ENCODE measurements at regions not wholly inside any gene's neighbourhood (a gene's known extent, or its start where the extent isn't known, plus 50 kb on each side); places are given as distances from the start of the nearest gene placed in this dataset.

- no peak overlapping the region for H3K9ac ChIP-seq (replicated peaks in 1 of 4; ENCODE audit: extremely low read depth in 1 of 4, low read depth in 3 of 4, low read length in 3 of 4)
- H3K79me2 ChIP-seq (ENCODE audit: control insufficient read depth in 1 of 2, insufficient read depth in 2 of 2, low read length in 2 of 2) = no peaks in the 10 kb centered on the region
- H3K14ac ChIP-seq (ENCODE audit: insufficient read length) = no peak overlapping the region
- no peak overlapping the region for H4K5ac ChIP-seq (ENCODE audit: insufficient read length, low read depth, low read length)
- POLR2A ChIA-PET (ENCODE audit: partially characterized antibody) = no interaction called here
- no peak overlapping the region for H3K4me3 ChIP-seq (ENCODE audit: extremely low read depth in 1 of 4, insufficient read depth in 2 of 4, low read depth in 3 of 4, low read length in 4 of 4)
- H2BK15ac ChIP-seq (ENCODE audit: low read length) = no peak overlapping the region
- H2BK5ac ChIP-seq (ENCODE audit: low read depth, low read length) = no peak overlapping the region
- H3K4ac ChIP-seq (replicated peaks; ENCODE audit: insufficient read length, low read depth, low read length) = no peak overlapping the region
- H3K27ac ChIP-seq (ENCODE audit: low read depth, low read length) = no peak overlapping the region
- H4K91ac ChIP-seq (replicated peaks; ENCODE audit: insufficient read length, low read length) = no peak overlapping the region
- H2AFZ ChIP-seq (ENCODE audit: low read length) = no peak overlapping the region
- H3K23ac ChIP-seq (ENCODE audit: insufficient read length) = no peak overlapping the region
- H2BK12ac ChIP-seq (ENCODE audit: low read depth, low read length) = no peak overlapping the region
- no peak overlapping the region for H3K18ac ChIP-seq (ENCODE audit: extremely low read depth, low read length)
- no peaks in the 10 kb centered on the region for H3K27me3 ChIP-seq (replicated peaks in 1 of 4; ENCODE audit: control insufficient read depth in 3 of 4, extremely low read depth in 1 of 4, insufficient read depth in 3 of 4, low read length in 3 of 4)
- TF ChIP-seq MAFK (IDR thresholded peaks at IDR 0.05; ENCODE audit: low read depth, low read length) (no peak), SP4 (IDR thresholded peaks at IDR 0.05; ENCODE audit: low read length) (no peak), SIN3A (conservative IDR thresholded peaks at IDR 0.05 in 1 of 2, IDR thresholded peaks at IDR 0.05 in 1 of 2; ENCODE audit: low read depth in 1 of 2, low read length in 2 of 2) (no peak), BCL11A (IDR thresholded peaks at IDR 0.05; ENCODE audit: low read depth in 2 of 2, low read length in 2 of 2) (no peak), FOSL1 (IDR thresholded peaks at IDR 0.05; ENCODE audit: insufficient read depth, low read depth, low read length) (no peak), CHD1 (IDR thresholded peaks at IDR 0.05; ENCODE audit: low read depth, low read length) (no peak), RAD21 (IDR thresholded peaks at IDR 0.05 in 1 of 2, conservative IDR thresholded peaks at IDR 0.05 in 1 of 2; ENCODE audit: low read depth in 2 of 2, low read length in 2 of 2) (no peak), ZNF274 (IDR thresholded peaks at IDR 0.05; ENCODE audit: borderline replicate concordance, extremely low read depth, low read length) (no peak), TBP (IDR thresholded peaks at IDR 0.05; ENCODE audit: low read depth, low read length) (no peak)
- no peak overlapping the region for H2BK20ac ChIP-seq (ENCODE audit: low read length)
- no peak overlapping the region for H4K8ac ChIP-seq (ENCODE audit: extremely low read depth, insufficient read depth, low read length)
- H3K79me1 ChIP-seq (ENCODE audit: low read depth, low read length) = no peaks in the 10 kb centered on the region
- H3K36me3 ChIP-seq (ENCODE audit: control insufficient read depth in 2 of 4, insufficient read depth in 4 of 4, low read length in 3 of 4) = no peaks in the 10 kb centered on the region
- H3K56ac ChIP-seq (replicated peaks; ENCODE audit: insufficient read length, low read depth, low read length) = no peak overlapping the region
- no peak overlapping the region for H2BK120ac ChIP-seq (replicated peaks; ENCODE audit: low read depth, low read length)
- H4K20me1 ChIP-seq (replicated peaks in 1 of 2; ENCODE audit: control insufficient read depth in 1 of 2, insufficient read depth in 2 of 2, low read length in 2 of 2) = no peaks in the 10 kb centered on the region
- peaks cover 0 to 24% (median 7%) of the 10 kb centered on the region in 4 experiments; a peak in 5 of 7 replicates for H3K4me1 ChIP-seq (replicated peaks in 1 of 4; ENCODE audit: control insufficient read depth in 3 of 4, insufficient read depth in 4 of 4, low read length in 3 of 4)
- no peak overlapping the region for H3K4me2 ChIP-seq (ENCODE audit: insufficient read depth in 1 of 2, low read depth in 2 of 2, low read length in 2 of 2)
- WGBS, 2 experiments (ENCODE audit: extremely low coverage in 1 of 2, insufficient coverage in 1 of 2, insufficient read length in 1 of 2, insufficient replicate concordance in 2 of 2, low coverage in 1 of 2, low lambda C conversion rate in 2 of 2, missing lambda C conversion rate in 1 of 2) = 89% methylated on average over 6 of the region's 6 CpGs; no CpG with 5 or more reads in 1 of the 2 experiments
- DNase-seq (ENCODE audit: low read depth in 1 of 2, low spot score in 2 of 2) (no peak), FAIRE-seq (peak; percentile 32)
- no peak overlapping the region for H2AK5ac ChIP-seq (ENCODE audit: low read depth, low read length)
- no peaks in the 10 kb centered on the region for H3K9me3 ChIP-seq (ENCODE audit: insufficient read depth in 2 of 2, low read depth in 1 of 2, low read length in 1 of 2)
- H3K23me2 ChIP-seq (ENCODE audit: low read depth, low read length) = no peaks in the 10 kb centered on the region
- CTCF ChIA-PET (ENCODE audit: partially characterized antibody) = no interaction called here
Measured at GRCh38 chr10:20949967-20950366, 52.9 kb upstream of the NEBL start.
